ENCODE measurements at regions not wholly inside any gene's neighbourhood (a gene's known extent, or its start where the extent isn't known, plus 50 kb on each side); places are given as distances from the start of the nearest gene placed in this dataset.

GRCh38 chr2:59171019-59171418 lies 929.9 kb upstream of the FANCL start:
- TF ChIP-seq TBP (IDR thresholded peaks at IDR 0.05; ENCODE audit: low read depth, low read length) (no peak), CTCF (IDR thresholded peaks at IDR 0.05; ENCODE audit: control extremely low read depth in 1 of 3, insufficient read depth in 1 of 3, low read depth in 1 of 3, low read length in 3 of 3) (no peak), SUZ12 (IDR thresholded peaks at IDR 0.05; ENCODE audit: low read length) (no peak), MAX (IDR thresholded peaks at IDR 0.05) (no peak), ZNF274 (IDR thresholded peaks at IDR 0.05; ENCODE audit: borderline replicate concordance, extremely low read depth, low read length) (no peak), ASH2L (IDR thresholded peaks at IDR 0.05; ENCODE audit: low read length) (no peak), CEBPB (IDR thresholded peaks at IDR 0.05; ENCODE audit: low read depth, low read length) (no peak)
